GM19023 (cell line): ENCODE measurements at regions not wholly inside any gene's neighbourhood (a gene's known extent, or its start where the extent isn't known, plus 50 kb on each side); places are given as distances from the start of the nearest gene placed in this dataset.
"Not testable (repeated sequence)": the region's sequence is repeated elsewhere in the genome, so short reads cannot be mapped to it uniquely, and the experiment has no call there.

Experiments
- ATAC-seq: cut with Tn5 transposase; IDR thresholded peaks from one replicate; pipeline ENCODE4 v1.9.1; 2021; ENCODE audit warnings: mild to moderate bottlenecking, moderate library complexity; ENCODE audit not compliant: unreplicated experiment

DNA sequence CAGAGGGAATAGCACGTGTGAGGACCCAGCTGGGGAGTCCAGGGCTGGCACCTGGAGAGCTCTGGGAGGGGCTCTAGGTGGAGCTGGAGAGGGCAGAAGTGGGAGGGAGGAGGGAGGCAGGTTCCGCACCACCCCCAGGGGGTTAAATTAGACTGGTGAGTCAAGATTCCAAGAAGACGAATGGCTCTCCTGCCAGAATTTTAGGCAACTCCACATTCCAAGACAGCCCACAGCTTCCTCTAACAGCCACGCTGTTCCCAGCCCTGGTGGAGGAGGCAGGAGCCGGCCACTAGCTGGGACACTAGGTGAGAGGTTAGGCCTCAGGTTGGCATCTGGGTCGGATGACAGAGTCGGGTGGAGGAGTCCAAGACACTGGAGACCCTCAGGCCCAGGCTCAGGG lies 60.2 kb downstream of the TFAP2C start:
- no peak for ATAC-seq

DNA sequence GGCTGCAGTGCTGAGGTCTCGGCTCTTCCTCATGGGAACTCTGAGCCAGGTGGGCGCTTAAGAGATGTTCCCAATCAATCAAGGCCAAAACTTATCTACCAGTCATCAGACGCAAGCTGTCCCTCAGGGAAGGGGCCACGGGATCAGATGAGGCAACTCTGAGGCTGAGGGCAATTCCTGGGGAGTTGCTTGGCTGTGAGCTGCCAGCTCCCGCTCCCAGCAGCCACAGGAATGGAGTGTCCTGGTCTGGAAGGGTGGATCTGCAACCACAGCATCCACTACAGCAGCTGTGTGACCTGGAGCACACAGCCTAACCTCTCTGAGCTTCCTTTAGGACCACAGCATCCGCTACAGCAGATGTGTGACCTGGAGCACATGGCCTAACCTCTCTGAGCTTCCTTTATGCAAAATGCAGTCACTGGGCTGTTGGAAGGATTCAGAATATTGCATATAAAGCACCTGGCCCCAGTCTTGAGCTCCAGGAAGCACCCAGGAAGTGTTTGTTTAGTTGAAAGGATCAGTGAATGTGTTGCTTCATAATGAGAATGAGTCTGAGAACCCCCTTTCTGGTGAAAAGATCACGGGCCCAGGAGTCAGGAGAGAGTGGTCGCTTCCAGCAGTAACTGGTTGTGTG lies 60.9 kb downstream of the TFAP2C start:
- ATAC-seq, result no peak

DNA sequence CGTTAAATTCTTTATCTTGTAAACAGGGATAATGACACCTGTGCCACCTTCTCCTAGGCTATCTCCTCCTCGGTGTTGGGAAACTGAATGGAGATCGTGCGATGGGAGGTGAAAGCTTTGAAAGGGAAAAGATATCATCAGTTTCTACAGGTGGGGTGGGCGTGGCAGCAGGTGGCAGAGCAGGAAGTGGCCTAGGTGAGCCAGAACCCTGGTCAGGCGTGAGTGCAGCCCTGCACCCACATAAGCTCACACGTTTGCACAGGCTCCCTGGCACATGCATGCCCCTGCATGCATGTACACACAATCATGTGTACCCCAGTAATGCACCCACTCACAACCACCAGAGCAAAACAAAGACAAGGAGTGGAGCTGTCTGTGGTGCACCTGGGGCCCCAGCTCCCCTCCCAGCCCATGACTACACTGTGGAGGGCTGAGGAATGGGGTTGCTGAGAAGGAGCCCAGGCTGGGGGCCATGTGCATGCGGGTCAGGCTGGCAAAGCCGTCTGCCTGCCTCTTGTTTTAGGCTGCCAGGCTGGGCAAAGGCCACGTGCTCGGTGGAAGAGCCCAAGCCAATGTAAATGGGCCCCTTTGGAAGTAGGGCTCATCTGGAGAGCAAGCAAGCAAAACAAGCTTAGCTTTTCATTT lies 61.5 kb downstream of the TFAP2C start:
- ATAC-seq, result no peak

DNA sequence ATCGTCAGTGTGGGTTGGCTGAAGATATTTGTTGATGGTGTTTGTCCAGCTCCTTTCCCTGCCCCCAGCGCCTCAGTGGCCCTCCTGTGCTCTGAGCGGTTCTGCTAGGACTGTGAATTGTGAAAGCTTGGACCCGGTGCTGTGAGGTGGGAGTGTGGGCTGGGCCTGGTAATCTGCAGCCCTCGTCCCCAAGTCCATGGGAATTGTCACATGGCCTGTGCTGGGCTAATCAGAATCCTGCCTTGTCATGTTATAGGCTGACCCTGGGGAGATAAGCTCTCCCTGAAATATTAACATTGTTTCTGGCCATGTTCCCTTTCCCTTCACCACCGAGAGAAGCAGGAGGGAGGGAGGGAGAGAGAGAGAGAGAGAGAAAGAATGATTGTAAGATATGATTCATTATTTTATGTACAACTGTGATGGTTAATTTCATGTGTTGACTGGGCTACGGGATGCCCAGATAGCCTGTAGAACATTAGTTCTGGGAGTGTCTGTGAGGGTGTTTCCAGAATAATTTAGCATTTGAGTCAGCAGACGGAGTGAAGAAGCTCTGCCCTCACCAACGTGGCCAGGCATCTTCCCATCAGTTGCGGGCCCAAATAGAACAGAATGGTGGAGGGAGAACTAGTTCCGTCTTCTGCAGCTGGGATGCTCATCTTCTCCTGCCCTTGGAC lies 62.4 kb downstream of the TFAP2C start:
- ATAC-seq, result no peak

DNA sequence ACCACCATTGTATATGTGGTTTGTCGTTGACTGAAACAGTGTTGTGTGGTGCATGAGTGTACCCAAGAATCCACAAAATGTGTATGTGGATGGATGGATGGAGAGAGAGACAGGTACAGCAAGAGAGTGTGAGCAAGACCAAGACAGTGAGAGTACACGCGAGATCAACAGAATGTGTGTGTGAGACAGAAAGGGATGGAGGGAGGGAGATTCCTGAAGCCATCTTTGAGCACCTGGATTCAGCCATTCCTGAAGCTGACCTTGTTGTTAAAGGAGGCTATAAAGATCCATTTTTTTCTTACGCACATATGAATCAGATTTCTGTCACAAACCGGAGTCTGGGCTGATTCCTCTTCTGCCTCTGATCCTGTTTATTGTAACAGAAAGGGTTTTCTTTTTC lies 64.1 kb downstream of the TFAP2C start:
- ATAC-seq, result no peak

DNA sequence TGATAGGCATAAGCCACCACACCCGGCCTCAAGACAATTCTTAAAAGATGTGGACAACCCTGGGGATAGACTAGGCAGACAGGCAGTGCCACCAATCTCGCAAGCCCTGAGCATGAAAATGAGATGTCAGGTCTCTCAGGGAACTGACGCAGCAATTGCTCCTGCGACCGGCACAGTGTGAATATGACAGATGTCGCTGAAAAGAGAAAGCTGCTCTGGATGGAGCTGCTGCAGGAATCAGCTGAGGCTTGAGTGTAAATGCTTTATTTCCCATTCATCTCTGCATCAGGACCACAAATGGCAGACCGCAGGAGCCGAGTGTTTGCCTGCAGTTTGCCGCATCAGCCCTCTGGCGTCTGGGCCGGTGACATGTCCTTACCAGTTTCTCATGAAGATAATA lies 68.4 kb downstream of the TFAP2C start:
- no peak for ATAC-seq

DNA sequence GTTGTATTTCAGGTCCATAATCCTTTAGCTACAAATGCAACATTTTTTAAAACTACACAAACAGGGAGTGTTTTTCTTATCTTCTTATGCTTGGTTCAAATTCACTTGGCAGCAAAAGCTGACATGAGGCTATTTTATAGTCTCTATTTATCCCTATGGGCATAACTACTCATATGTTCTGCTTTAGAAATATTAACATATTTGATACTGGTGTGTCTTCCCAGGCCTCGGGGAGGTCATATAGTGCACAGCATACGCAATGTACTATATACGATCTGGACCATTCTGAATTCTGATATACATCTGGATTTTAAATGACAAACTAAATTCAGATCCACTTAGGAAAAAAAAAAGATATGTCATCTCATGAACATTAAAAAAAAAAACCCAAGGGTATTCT lies 69.2 kb downstream of the TFAP2C start:
- ATAC-seq, result no peak

DNA sequence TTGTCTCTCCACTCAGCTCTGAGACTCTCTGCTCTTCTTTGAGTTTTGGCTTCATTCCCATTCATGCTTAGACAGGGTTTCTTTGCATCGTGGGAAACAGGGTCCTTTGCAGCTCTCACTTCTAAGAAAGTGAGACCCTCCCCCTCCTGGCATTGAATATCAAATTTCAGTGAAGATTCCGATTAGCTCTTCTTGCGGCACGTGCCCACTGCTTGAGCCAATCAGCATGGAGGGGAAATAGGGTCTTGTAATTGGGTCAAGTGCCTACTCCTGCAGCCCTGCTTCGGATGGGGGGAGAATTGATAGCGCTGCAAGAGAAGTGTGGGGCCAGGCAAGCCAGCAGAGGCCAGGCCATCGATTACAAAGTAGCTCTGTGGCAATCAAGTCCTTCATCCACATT lies 69.6 kb downstream of the TFAP2C start:
- no peak for ATAC-seq

DNA sequence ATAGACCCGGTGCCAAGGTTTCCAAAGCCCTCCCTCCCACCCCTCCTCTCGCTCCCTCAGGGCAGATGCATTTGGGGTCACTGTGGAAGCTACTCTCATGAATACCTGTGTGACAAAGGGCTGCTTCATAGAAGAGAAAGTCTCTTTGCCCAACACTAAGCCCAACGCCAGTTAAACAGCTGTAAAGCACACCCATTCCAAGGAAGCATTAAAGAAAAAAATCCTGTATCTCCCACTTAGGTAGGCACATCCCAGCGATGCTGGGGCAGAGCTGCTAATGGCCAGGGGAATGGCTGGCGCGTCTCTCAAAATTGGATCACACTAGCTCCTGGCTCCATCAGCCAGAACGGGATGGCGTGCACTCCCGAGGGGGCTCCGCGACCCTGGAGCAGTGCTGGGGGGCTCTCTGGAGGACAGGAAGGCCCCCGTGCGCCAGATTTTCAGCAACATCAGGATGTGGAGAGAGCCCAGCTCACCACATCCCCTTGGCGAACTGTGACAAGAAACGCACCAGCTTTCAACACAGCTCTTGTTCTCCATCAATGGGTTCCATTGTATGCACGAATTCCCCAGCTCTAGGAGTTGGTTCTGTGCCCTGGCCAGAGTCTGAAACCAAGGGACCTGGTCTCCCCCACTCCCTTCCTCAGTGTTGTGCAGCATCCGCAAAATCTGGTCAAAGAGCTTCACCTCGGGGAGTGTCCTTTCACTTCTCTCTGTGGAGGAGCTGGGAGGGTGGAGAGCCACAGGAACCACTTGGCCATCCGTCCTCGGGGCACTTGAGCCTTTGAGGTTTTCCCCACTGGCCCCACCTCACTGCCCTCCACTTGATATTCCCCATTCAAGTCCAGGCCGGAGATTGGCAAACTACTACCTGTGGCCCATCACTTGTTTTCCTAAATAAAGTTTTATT lies 74.1 kb downstream of the TFAP2C start:
- ATAC-seq, result no peak

DNA sequence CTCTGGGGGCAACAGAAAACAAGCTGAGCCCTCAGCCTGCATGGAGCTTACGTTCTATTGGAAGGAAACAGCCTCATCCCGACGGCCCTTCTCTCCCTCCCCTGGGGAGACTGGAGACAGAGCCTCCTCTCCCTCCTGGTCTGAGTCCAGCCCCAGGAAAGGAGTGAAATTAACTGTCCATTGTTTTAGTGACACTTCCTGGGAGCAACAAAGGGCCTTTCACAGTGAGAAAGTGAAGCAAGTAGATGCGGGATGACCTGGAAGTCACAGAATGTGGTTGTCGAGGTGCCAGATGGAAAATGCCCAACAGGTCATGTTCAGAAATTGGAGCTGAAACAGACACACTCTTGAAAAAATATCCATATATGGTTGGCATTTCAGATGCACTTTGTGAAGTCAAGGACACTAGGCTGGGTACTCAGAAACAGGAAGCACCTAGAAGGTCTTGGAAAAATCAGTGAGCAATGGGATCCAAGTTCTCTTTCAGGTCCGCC lies 77.8 kb downstream of the TFAP2C start:
- ATAC-seq, result no peak

DNA sequence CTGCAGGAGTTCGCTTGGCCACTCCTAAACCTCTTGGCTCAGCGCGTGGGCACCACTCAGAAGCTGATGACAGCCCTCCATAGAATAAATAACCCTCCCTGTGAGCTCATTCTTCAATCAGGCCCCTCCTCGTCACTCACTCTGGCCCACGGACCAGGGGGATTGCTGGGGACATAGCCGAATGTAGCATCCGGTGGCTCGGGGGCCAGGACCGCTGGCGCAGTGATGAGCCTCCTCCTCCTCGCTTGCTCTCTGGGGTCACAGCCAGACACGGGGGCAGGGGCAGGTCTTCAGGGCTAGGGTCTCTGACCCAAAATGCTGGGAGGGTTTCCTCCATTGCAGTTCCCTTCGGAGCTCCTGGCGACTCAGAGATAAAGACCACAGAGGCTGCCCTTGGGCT lies 79.9 kb downstream of the TFAP2C start:
- ATAC-seq, result no peak

DNA sequence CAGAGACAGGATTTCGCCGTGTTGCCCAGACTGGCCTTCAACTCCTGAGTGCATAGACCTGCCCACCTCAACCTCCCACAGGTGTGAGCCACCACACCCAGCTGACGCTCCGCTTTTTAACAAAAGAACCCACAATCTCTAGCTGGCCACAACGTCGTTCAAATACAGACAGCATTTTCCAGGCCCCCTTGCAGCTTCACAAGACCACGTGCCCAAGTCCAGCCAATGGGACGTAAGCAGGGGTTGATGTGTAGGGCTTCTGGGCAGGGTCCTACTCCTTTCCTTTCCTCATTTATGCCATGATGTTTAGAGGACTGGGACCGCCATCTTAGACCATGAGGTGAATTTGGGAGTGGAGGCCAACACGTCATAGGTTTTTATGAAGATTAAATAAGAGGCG lies 81.0 kb downstream of the TFAP2C start:
- no peak for ATAC-seq

DNA sequence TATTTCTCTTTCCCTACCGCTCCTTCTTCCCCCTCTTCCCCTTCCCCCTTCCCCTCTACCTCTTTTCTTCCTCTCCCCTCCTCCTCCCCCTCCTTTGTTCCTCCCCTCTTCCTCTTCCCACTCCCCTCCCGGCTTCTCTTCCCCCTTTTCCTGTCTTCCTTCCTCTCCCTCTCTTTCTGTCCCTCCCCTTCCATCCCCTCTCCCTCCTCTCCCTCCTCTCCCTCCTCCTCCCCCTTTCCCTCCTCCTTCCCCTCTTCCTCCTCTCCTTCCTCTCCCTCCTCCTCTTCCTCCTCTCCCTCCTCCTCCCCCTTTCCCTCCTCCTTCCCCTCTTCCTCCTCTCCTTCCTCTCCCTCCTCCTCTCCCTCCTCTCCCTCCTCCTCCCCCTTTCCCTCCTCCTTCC lies 81.5 kb downstream of the TFAP2C start:
- ATAC-seq, result not testable (repeated sequence)

DNA sequence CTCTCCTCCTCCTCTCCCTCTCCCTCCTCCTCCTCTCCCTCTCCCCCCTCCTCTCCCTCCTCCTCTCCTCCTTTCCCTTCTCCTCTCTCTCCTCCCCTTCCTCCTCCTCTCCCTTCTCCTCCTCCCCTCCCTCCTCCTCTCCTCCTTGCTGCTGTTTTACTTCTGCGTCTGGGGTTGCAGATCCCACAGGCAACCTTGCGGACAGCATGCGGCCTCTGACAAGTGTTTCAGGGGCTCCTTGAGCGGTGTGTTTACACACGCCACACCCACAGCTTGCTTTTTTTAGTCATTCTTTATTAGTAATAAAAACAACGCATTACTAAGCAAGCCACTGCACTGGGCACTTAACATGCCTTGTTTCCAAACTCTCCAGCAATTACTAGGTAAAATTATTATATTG lies 81.9 kb downstream of the TFAP2C start:
- ATAC-seq, result no peak

DNA sequence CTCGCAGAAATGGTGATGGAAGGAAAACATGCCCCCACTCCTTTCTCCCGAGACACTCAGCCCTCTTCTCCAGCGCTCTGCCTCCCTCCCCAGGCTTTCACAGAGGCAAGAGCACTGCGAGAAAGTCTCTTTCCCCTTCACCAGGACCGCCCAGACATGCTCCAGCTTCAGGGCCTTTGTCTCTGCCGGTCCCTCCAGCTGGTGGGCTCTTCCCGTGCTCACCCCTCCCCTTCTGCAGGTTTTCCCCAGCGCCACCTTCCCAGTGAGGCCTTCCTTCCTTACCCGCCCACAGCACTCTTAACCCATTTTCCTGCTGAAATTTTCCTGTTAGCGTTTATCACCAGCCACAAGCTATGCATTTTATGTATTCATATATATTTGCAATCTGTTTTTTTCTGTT lies 86.2 kb downstream of the TFAP2C start:
- no peak for ATAC-seq

DNA sequence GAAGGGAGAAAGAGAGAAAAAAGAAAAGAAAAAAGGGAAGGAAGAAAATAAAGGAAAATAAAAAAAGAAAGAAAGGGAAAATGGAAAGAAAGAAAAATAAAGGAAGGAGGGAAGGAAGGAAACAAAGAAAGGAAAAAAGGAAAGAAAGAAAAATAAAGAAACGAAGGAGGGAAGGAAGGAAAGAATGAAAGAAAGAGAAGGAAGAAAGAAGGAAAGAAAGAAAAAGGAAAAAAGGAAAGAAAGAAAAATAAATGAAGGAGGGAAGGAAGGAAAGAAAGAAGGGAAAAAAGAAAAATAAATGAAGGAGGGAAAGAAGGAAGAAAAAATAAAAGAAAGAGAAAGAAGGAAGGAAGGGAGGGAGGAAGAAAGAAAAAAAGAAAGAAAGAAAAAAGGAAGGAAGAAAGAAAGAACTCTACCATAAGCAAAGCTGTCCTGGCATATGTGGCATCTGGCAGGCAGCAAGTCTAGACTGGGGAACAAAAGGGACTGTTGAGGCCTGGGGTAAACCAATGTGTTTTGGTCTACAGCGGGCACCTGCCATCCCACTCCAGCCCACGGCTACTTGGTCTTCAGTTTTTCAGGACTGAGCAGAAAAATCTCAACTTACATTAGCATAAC lies 86.9 kb downstream of the TFAP2C start:
- no peak for ATAC-seq

DNA sequence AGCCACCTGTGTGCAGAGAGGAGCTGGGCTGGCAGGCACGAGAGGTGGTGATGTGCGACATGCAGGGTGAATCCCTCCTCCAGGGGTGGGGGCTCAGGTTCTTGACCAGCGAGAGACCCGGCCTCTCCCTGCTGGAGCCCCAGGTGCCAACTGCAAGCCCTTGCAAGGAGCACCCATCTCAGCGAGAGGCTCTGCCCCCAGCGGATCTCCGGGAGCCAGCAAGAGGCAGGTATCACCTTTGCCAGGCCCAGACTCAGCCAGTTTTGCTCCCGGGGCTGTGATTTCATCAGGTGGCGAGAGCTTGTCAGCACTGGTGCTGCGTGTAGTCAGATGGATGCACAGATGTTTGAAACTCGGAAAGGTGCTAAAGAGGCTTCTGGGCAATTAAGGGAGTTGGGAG lies 87.7 kb downstream of the TFAP2C start:
- ATAC-seq, result no peak

DNA sequence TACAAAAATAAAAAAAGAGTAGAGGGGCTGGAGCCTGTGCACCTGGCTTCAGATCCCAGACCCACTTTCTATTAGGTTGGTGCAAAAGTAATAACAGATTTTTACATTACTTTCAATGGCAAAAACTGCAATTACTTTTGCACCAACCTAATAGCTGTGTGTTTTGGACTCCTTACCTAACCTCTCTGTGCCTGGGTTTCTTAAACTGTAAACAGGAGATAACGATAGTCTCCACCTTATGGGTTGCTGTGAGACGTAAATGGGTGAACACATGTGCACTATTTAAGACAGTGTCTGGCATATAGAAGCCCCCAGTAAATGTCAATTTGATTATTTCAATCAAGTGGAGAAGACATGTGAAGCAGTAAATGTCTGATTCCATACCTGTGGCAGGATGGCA lies 89.7 kb downstream of the TFAP2C start:
- no peak for ATAC-seq

DNA sequence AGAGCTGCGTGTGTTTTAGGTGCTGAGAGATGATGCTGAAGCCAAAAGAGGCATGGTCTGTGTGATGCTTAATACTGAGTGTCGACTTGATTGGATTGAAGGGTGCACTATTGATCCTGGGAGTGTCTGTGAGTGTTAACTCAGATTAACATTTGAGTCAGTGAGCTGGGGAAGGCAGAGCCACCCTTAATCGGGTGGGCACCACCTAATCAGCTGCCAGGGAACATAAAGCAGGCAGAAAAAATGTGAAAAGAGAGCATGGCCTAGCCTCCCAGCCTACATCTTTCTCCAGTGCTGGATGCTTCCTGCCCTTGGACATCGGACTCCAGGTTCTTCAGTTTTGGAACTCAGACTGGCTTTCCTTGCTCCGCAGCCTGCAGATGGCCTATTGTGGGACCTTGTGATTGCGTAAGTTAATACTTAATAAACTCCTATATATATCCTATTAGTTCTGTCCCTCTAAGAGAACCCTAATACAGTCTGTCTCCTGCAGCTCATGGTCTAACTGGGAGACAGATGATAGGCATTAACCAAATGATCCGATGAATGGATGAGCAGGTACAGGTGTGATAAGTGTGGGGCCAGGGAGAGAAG lies 91.6 kb downstream of the TFAP2C start:
- ATAC-seq, result no peak

DNA sequence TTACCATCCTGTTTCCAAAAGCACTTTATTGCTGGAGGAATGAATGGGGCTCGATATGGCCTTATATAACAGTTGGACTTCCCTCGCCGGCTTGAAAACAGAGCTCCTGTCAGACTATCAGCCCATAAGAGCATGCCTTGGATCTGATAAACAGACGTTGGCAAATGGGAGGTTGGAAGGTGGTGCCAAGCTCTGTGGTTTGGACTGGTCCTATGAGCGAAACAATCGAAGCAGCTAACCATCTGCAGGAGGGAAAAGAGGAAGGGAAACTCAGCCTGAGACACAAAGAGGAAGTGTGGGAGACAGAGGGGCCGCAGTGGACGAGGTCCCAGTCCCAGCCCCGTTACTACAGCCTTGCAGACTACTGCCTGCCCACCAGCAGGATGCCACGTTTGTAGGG lies 92.9 kb downstream of the TFAP2C start:
- ATAC-seq, result no peak

DNA sequence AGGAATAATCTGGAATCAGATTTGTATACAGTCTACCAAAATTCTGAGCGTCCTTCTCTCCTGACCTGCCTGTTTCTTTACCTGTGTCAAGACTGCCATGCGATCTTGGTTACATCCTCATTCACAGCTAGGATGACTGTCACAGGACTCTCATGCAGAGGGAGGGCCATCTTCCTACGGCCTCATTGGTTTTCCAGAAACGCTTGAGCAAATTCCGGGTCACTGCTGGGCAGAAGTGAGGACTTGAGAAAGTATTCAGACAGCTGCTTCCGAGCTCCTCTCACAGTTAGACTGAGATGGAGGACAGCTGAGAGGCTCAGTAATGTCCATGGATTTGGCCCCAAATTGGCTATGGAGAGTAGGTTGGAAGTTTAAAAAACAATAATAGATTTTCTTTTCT lies 94.2 kb downstream of the TFAP2C start:
- ATAC-seq, result no peak
